SW480 (cell line): ENCODE measurements at regions not wholly inside any gene's neighbourhood (a gene's known extent, or its start where the extent isn't known, plus 50 kb on each side); places are given as distances from the start of the nearest gene placed in this dataset.

Source experiments
- DNase-seq: peaks from one replicate; pipeline ENCODE4 v3.0.0-alpha.2; 2016; ENCODE audit warnings: low spot score

DNA sequence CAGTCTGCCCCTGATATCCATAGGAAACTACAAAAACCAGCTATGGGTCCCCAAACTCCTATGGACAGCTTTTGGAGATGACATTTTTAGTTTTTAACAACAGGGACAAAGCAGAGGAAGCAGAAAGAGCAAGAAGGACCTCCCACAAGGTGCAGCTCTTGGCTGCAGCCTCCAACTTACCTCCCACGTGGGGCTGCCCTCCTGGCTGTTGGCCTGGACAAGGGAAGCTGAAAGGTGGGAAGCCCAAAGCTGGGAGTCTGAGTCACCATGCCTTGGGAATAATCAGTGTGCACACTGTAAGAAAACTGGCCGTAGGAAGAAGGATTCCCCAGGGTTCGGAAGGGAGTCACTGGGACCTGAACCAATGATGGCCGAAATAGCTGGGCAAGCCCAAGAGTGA is 51.8 kb upstream of the PAX1 start:
- DNase-seq: no peak

DNA sequence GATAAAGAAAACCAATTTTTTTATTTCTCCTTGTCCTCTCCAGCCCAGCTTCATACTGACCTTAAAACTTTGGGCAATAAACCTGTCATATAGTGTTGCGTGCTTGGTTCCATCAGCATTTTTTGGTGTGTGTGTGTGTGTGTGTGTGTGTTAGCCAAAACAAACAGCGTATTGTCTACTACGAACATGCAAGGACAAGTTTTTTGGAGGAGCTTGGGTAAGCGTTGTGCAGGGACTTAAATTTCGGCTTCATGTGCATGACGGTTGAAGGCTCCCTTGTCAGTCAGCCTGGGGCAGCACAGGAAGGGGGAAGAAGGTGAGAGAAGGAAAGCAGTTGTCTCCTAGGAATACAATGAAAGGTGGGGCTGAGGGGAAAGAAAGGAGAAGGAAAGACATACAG is 62.0 kb upstream of the PAX1 start:
- no peak for DNase-seq

DNA sequence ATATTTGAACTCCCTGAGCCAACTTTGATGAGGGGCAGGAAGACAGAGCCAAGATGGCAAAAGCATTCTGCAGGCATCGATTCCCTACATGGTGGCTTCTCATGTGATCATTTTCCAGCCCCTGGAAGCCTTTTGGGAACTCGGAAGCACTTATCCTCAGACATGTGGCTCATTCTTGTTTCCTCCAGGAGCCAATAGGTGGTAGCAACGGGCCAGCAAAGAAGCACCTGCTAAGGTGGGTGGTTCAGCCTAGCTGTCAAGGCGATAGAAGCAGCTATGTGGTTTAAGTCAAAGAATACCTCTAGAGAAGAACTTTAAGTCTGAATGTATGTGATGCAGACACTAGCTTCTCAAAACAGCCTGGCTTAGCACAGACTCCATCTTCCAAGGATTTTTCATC is 64.9 kb upstream of the PAX1 start:
- peak; percentile 77 for DNase-seq

DNA sequence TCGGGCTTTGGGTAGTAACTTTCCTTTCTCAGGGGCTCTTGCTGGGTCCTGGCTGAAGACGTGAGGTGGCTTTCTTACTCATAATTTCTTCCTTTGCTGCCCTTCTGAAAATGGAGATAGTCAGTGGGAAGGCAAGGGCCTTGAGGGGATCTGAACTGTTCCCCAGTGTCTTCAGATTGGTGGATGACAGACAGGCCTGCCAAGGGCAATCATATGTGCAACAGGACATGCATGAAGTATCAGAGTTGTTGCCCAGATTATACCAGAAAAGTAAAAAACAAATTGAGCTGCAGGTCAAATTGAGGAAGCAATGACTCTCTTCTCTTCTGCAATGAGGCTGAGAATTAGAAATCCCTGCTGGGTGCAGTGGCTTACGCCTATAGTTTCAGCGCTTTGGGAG is 71.6 kb upstream of the PAX1 start:
- DNase-seq: no peak

DNA sequence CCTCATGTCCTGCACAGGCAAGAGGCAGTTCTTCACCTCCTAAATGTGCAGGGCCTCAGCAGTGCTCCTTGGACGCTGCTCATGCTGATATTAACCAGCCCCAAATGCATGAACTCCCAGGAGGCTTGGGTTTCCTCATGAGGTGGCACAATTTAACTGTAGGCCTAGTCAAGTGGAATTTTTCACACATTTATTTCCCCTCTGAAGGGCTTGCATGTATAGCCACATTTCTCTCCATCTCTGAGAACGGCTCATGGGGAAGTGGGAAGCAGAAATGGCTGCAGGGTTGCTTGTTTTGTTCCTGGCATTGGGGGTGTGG is 72.8 kb upstream of the PAX1 start:
- no peak for DNase-seq

DNA sequence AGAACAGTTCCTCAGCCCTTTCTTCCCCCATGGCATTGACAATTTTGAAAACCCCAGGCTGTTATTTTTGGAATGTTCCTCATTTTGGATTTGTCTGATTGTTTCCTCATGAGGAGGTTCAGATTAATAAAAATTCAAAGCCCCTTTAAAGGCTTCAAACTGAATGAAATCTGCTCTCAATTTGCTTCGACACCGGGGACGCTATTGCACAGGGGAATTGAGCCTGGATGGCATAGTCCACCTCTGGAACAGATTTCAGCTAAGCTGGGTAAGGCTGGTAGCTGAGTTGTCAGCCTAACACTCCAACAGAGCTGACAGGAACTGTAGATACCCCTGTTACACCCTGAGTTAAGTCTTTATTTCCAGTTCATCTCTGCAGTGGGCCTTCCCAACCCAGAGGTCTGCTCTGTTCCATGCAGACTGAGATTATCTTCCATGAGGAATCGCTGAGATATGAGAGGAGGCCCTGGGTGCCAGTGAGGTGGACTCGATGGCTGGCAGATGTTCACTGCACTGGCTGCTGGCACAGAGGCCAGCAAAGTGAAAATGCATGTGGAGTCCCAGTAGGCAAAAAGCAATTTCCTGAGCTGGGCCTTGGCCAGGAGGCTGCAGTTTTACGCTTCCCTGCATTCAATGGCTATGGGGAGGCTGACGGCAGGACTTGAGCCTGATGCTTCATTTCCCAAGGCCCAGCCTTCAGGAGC is 73.3 kb upstream of the PAX1 start:
- DNase-seq: no peak

DNA sequence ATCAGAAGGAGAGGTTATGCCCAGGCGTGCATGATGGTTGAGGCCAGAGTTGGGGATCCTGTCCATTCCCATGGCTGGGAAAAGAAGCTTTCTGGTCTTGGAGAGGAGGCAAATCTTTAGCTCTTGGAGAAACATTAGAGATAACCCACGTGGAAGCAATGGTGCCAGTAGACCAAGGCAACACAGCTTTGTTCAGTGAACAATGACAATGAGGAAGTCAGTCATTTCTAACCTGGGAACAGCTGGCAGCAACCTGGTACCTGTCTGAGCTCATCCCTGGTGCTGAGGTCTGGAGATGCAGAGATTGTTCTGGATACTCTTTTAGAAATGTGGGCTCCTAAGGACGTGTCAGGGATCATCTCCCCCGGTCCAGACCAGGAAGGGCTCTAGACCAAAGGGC is 76.7 kb upstream of the PAX1 start:
- no peak for DNase-seq

DNA sequence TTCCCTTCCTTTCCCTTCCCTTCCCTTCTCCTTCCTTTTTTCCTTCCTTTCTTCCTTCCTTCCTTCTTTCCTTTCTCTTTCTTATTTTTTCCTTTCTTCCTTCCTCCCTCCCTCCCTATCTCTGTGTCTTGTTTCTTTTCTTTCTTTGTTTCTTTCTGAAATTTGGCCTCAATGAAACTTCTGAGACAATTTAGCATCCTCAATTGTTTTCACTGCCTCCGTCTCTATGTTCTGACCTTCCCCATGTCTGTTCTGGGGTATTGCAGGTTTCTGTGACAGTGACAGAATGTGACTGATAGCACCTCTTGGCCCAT is 81.7 kb upstream of the PAX1 start:
- no peak for DNase-seq

DNA sequence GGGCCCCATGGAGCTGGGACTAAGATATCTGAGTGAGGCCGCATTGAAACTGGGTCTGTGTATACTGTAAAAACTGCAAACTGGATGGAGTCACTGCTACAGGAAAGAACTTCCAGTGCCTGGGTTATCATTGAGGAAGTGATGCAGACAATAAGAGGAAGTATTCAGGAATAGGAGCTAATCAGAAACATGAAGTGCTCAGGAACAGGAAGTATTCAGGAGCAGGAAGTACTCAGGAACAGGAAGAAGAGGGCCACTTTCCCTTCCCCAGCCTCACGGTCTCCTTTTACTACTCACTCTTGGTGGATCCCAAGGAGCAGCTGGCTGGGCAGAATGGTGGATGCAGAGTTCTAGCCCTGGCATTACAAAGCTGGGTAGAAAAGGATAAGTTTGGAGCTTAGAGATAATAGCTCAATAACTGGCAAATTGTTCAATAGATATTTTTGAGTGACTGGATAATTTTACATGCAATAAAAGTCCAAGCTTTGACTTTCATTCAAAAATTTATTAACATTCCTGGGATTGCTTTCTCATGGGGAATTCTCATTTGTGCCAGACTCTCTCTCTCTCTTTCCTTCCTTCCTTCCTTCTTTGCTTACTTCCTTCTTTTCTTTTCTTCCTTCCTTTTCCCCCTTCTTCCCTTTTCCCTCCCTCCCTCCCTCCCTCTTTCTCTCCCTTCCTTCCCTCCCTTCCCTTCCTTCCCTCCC is 82.2 kb upstream of the PAX1 start:
- DNase-seq: no peak

DNA sequence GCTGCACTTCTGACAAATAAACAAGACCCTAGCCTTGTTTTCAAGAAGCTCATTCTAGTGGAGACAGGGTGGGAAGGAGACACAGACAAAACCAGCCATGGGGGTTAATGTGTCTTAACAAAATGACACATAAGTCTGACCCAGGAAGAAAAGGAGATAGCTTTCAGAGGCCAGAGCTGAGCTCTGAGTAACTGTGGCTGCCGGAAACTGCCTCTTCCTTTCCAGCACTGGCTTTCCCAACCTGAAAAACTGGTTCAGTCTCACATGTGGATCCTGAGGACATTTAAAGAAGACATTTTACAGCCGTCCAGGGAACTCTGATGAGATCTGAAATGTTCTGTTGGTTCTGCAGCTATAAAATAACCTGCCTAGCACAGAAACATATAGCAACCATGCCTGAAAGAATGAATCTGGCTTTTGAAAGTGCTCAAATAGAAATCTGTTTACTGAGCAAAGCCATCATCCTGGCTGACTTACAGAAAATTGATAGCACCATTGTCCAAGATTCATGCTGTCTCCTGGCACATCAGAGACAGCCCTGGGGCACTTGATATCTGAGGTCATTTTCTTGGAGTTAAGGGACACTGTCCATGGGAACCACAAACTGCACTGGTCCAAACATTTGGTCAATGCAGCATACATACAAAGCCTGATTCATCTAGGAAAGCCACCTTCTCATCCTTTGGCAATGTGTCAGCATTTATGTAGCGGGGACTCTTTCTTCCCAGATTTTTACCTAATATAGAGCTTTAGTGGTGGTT is 83.2 kb upstream of the PAX1 start:
- DNase-seq: no peak

DNA sequence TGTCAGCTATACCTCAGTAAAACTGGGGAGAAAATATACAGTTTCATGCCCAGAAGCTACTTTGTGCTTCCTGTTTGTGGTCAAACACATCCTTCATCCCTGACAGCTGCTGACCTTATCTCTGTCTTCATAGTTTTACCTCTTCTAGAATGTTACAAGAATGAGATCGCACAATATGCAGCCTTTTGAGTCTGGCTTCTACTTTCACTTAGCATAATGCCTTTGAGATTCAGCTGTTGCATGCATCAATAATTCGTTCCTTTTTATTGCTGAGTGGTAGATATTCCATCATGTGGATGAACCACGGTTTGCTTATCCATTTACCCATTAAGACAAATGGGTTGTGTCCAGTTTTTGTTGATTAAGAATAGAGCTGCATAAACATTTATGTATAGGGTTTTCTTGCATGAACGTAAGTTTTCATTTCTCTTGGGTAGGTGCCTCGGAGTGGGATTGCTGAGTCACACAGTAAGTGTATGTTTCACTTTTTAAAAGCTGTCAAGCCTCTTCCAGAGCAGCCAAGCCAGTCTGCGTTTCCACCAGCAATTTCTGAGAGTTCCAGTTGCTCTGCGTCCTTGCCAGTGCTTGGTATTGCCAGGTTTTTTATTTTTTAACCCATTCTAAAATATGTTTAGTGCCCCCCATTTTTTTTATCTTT is 86.6 kb upstream of the PAX1 start:
- no peak for DNase-seq

DNA sequence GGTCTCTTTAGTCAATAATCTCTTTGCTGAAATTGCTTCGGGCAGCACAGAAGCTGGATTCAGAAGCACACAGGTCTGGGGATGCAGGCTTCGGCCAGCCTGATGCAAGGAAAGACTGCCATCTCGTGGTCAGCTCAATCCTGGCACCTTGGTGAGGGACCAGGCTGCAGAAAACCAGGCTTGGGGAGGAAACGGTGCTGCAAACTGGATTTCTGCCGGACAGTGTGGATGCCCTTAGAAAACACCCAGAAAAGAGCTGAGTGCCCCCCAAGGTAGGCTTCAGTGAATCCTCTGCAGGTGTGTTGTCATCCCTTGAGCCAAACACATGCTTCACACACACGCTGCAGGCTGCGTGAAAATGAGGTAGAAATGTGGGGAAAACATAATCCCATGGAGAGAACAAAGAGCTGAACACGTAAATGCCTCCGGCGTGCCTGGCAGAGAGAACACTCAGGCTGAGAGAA is 89.8 kb upstream of the PAX1 start:
- peak; percentile 77 for DNase-seq

DNA sequence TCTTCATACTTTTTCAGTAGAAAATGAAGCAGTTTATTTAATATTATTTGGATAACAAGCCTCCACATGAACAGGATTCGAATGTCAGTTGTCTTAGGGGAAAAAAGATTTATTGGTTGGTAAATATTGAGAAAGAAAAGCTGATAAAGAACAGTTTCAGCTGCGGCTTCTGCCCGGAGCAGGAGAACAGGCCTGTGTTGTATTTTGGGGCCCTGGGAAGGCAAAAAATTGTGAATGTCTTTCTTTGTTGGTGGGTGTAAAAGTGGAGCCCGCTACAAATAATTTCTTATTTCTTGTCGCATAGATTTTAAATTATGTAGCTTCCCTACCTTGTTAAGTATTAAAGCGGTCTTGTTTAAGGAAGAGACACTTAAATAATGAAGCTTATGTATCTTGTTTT is 90.5 kb upstream of the PAX1 start:
- no peak for DNase-seq

DNA sequence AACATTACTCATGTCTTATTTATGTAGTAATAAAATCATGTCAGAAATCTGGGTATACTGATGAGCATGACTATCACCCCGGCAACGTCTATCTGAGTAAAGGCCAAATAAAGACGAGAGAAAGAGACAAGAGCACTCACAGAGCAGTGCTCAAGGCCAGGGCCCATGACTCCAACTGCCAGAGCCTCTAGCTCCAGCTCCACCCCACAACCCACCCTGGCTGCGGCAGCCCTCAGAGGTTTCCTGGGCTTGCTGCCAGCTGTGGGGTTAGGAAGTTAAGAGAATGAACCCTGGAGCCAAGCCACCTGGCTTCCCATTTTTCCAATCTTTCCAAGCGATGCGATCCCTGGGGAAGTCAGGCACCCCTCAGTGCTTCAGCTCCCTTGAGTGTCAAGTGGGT is 92.0 kb upstream of the PAX1 start:
- DNase-seq: peak; percentile 41

DNA sequence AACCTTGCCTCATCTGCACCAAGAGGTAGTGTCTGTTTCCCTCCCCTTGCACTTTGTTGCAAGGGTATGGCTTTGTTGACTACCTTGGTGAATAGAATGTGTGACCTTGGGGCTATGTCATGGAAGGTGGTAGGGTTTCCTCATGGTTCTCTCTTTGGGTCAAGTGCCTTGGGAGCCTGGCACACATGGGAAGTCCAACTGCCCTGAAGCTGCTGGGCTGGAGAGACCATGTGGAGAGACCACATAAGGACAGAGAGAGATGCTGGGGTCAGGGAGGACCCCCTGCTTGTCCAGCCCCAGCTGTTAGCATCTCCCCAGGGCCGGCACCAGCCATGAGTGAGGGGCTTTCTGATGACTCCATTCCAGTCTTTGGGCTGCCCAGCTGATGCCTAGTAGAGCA is 95.5 kb upstream of the PAX1 start:
- no peak for DNase-seq

DNA sequence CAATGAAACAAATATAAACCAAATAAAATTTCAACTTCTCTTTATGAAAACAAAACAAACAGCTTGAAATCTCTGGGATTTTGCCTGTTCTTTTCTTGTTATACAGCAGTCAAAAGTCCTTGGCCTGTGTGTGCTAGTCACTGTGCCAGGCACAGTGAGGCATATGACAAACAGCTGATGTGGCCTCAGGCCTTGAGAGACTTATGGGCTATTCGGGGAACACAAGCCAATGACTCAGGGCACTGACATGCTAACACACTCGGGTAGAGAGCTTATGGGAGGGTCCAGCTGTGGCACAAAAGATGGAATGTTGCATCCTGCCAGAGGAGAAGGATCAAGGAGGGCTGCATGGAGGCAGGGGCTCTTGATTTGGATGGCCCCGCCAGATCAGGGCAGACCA is 95.4 kb upstream of the NKX2-2 start:
- DNase-seq: peak; percentile 43

DNA sequence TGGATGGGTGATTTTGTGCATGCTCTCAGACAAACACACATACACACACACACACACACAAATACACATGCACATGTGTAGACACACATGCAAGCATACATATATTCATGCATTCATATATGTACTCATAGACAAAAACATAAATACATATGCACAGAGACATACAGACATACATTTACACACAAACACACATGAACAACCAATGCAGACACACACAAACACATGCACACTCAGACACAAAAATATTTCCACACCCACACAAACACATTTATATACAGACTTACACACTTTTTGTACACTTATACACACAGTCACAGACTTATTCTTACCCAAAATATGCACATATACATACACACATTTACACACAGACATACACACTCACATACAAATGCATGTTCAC is 94.9 kb upstream of the NKX2-2 start:
- DNase-seq: no peak

DNA sequence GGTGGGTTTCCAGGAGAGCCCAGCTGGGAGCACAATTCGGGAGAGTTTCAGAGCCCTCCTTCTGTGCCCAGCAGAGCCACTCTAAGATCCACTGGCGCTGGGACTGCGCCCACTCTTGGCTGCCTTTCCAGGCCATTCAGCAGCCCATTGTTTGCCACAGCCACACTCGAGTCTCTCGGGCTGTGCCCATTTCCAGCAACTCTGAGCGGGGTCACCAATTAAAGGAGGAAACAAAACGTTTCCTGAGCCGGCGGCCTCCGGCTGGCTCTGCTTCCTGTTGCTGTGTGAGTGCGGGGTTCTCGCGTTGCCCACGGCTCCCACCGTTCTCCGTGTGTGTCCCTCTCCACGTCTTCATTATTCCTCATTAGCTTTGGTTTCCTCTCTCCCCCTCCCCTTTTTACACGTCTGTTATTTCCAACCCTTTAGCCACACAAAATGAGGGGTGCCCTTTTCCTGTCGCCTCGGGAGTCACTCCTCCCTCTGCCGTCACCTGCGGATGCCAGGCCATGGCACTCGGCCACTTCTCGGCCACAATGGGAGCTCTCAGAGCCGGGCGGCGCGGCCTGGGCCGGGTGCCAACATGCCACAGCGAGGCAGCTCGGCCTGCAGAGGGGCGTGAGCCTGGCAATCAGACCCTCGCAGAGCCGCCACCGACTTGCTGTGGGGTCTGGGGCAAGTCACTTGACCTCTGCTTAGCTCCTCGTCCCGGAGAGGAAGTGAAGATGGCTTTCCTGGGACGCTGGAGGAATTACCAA is 94.3 kb upstream of the NKX2-2 start:
- peak; percentile 18 for DNase-seq

DNA sequence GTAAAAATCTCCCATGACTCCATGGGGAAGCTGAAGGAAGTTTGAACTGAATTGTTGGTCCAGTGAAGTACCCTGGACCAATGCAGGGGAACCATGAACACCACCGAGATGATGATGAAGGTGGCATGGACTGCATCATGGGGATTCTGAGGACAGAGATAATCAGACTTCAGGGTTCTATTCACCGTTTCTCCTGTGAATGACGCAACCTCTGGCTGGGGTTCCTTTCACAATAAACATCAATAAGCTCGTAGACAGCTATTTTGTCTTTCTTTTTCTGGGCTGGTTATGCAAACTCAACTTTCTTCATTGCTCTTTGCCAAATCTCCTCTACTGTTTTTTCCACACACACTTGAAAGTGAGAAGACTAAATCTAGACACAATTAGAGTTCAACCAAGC is 87.9 kb upstream of the NKX2-2 start:
- DNase-seq: no peak

DNA sequence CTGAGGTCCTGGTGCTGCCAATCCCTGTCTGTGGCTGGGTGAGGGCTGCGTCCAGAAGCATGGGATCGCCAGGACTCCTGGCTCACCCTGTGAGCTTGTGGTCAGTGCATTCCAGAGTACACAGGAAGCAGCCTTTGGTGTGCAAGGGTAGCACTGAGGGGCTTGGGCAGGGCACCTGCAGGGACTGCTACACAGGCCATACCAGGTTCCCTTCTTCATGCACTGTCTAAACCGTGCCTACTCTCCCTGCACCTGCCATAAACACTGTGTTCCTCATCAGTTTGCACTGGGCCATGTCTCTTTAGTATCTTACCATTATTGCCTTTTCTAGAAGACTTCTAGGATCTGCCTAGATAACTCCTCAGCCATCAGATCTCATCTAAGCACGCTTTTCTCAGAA is 72.8 kb upstream of the NKX2-2 start:
- no peak for DNase-seq

DNA sequence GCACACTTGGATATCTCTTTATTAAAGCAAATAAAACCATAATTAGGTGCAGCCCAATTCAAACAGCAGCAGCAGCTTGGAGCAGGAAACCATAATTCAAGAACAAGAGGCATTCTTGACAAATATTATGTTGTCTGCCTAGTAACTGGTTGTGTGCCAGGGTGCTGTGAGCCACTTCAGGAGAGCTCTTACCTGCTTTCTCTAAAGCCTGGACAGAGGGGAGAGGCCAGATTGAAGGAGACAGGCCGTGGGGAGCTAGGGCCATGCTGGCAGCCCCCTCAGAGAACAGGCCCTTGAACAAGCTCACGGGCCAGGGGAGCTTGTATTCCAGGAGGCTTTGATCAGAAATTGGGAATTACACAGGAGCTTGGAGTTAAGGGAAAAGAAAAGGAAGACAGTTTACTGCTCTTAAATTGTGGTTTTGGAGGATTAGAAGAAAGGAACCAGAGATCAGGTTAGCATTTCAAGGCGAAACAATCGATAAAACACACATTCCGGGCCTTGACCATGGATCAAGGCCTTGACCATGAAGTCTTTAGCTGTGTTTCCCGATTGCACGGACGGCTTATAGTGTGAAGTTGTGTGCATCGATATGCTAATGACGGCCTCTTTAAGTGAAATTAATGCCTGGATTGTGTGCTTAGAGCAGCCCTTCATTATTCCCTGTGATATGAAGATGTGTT is 69.8 kb upstream of the NKX2-2 start:
- DNase-seq: no peak

DNA sequence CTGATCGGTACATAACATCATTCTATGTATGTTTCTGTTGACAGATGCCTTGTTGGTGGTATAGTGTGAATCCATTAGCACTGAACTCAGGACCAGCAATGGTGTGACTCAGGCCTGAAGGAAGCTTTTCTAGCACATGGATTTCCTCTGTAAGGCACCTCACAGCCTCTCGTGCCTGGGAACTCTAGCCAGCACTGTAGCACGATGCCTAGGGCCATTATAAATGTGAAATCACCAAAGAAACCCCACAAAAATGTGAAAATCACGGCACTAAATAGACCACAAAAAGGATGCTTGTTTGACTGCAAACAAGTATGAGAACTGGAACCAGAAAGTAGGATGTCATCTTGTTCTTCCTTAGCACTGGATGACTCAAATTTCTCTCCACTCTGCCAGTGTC is 63.7 kb upstream of the NKX2-2 start:
- DNase-seq: no peak
